Right ventricle myocardium inferior (tissue), 1 donor: ENCODE measurements at regions not wholly inside any gene's neighbourhood (a gene's known extent, or its start where the extent isn't known, plus 50 kb on each side); places are given as distances from the start of the nearest gene placed in this dataset.

ENCODE experiments used
- ATAC-seq: fragments of 200-7000 bp; cut with Tn5 transposase; one replicate; pipeline ENCODE4 v1.9.1; 2020; ENCODE audit warnings: mild to moderate bottlenecking, moderate library complexity
- DNase-seq: peaks from one replicate; pipeline ENCODE4 v3.0.0; 2021; ENCODE audit errors: missing footprints
- intact Hi-C: fragments of 100-400 bp; cut with DNase I; formaldehyde crosslinking; loops from one replicate; pipeline ENCODE4 v1.11.0; 2022
- donor health status: DM: no; HTN: yes; CAD: no; lungs with severe emphysema.

GRCh38 chr14:82067221-82067875, 533.7 kb upstream of the SEL1L start:
- intact Hi-C loops = no loop called here
- no peak for ATAC-seq
- DNase-seq = no peak

DNA sequence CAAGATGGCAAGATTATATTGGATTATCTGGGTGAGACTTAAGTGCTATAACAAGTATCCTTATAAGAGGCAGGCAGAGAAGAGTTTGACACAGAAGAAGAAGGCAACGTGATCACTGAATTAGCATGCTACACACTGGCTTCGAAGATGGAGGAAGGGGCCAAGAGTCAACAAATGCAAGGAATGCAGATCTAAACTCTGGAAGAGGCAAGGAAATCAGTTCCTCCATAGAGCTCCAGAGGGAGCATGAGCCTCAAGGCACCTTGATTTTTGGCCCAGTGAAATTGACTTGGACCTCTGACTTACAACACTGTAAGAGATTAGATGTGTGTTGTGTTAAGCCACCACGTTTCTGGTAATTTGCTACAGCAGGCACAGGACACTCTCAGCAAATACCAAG, 536.4 kb upstream of the SEL1L start:
- DNase-seq (no peak), ATAC-seq (no peak)
- intact Hi-C loops = no loop called here

DNA sequence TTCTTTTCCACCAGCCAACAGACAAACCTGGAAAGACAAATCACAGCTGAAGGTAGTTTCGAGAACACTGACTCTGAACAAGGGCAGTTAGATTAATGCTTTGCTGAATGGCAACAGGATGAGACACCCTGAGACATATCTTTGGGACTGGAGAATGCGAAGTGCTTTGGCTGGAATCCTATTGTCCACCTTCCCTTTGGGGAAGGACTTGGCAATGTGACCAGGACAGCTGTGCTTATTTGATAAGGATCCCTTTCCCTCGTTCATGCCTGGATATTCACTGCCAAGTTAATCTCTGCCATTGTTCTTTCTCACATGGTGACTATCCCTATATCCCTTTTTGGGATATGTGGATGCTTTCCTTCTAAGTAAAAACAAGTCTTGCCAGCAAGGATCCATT, 537.1 kb upstream of the SEL1L start:
- ATAC-seq = no peak
- intact Hi-C loops = no loop called here
- DNase-seq = no peak

DNA sequence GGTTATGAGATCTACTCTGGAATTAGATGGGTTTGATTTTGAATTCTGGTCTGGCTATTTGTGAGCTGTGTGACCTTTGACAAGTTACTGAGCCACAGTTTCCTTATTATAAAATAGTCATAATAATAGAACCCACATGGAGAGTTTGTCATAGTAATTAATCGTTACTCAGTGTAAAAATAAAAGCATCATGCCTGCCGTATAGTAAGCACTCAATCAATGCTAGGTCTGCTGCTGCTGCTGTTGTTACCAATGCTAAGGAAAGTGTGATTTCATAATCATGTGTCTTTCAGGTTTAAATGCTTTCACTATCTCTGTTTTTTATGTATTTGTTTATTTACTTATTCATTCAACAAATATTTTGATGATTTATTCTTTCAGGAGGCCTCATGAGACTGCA, 539.9 kb upstream of the SEL1L start:
- ATAC-seq (no peak), DNase-seq (no peak)
- intact Hi-C loops = no loop called here

GRCh38 chr14:82075566-82075965, 541.9 kb upstream of the SEL1L start:
- ATAC-seq = no peak
- intact Hi-C loops = no loop called here
- DNase-seq = peak; percentile 58

- no peak for ATAC-seq
- DNase-seq = no peak
- intact Hi-C loops = no loop called here
Measured at GRCh38 chr14:82079553-82079952, 545.9 kb upstream of the SEL1L start.

DNA sequence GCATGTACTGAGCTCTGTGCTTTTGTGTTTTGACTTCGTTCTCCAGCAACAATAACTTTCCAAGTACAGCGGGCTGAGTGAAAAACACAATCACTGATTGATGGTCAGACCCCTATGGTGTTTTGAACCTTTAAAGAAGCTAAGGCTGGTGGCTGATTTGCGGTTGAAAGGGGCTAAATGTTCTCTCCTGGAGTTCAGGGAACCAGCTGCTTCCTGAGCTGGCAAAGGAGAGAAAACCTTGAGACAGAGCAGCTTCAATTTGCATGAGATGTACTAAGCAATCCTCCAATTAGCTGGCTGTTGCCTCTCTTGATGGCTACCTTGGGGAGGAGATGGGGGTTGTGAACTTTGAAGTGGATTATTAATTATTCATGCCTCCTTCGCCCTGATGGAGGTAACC, 546.7 kb upstream of the SEL1L start:
- no peak for ATAC-seq
- intact Hi-C loops = no loop called here
- no peak for DNase-seq

GRCh38 chr14:82084813-82085212, 551.2 kb upstream of the SEL1L start:
- intact Hi-C loops = no loop called here
- no peak for DNase-seq
- ATAC-seq = no peak

- ATAC-seq = no peak
- DNase-seq = no peak
Measured at GRCh38 chr14:82091097-82091496, 557.4 kb upstream of the SEL1L start.

DNA sequence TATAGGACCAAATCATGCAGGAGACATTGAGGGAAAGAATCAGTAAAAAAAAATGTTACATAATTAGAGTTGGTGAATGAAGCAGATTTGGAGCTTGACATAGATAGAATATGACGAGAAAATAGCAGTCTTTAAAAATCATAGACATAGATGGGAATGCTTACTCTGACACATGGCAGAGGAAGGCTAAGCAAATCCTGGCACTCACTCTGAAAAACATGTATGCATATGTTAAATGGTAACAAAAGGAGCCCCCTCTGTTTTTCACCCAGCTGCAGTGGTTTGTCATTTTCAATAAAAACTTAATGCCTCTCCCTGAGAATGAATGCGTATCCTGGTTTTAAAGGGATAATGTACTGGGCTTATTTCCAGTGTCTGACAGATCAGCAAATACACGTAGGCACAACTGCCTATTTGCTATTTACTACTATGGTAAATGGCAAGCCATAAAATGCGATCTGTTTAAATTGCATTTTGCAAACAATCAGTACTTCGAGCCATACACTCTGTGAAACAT, 561.2 kb upstream of the SEL1L start:
- no peak for DNase-seq
- intact Hi-C loops = no loop called here
- ATAC-seq = no peak

More at GRCh38 chr14:82091097-82091496, 557.4 kb upstream of the SEL1L start:
- intact Hi-C loops = no loop called here

DNA sequence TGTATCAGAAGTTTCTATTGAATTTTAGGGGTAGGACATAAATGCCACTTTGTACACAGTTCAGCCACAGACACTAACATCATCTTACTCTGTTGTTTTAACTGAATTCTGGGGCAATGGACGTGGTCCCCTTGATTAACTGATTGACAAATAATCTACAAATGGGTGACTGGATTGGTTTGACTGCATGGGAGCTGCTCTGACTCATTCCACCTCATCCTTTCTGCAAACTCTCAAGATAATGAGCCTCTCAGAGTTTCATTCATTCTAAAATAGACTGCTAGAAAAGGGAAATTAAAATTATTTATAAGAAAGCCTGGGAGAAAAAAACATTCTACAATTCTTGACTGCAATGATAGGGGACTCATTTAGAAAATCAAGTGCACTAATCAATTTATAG, 570.4 kb upstream of the SEL1L start:
- ATAC-seq = no peak
- DNase-seq = no peak
- intact Hi-C loops = no loop called here

DNA sequence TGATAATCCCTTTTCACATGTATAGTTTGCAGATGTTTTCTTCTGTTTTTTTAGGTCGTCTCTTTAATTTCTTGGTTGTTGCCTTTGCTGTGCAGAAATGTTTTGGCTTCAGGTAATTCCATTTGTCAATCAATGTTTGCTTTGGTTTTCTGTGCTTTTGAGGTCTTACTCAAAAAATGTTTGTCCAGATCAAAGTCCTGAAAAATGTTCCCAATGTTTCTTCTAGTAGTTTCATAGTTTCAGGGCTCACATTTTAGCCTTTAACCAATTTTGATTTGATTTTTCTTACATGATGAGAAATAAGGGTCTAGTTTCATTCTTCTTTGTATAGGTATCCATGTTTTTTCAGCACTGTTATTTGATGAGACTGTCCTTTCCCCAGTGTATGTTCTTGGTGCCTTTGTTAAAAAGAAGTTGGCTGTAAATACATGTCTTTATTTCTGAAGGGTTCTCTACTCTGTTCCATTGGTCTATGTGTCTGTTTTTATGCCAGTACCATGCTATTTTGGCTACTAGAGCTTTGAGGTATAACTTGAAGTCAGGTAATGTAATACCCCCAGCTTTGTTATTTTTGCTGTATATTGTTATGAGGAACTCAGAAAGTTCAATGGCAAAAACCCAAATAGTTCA, 578.7 kb upstream of the SEL1L start:
- no peak for ATAC-seq
- DNase-seq = no peak
- intact Hi-C loops = no loop called here

DNA sequence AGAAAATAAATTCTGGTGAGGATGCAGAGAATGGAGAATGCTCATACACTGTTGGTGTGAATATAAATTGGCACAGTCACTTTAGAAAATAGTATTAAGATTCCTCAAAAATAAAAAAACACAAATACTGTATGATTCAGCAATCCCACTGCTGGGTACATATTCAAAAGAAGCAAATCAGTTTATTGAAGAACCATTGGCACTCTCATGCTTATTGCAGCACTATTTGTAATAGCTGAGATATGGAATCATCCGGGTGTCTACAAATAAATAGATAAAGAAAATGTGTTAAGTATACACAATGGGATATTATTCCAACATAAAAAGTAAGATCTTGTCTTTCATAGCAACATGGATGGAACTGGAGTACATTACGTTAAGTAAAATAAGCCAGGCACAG, 579.4 kb upstream of the SEL1L start:
- no peak for ATAC-seq
- no peak for DNase-seq
- intact Hi-C loops = no loop called here

DNA sequence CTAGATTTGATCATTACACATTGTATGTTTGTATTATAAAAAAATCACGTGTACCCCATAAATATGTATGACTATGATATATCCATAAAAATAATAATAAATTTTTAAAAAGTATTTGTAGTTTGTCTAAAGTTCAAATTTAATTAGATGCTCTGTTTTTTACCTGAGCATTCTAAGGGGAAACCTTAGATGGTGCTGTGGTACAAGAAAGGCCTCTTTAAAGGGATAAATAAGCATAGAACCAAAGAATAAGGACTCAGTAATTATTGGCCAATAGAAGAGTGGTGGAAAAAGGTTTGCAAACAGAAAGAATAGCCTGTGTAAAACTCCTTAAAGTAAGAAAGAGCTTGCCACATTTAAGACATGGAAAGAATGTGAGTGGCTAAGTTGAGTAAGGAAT, 580.1 kb upstream of the SEL1L start:
- ATAC-seq (no peak), DNase-seq (no peak)
- intact Hi-C loops = no loop called here

DNA sequence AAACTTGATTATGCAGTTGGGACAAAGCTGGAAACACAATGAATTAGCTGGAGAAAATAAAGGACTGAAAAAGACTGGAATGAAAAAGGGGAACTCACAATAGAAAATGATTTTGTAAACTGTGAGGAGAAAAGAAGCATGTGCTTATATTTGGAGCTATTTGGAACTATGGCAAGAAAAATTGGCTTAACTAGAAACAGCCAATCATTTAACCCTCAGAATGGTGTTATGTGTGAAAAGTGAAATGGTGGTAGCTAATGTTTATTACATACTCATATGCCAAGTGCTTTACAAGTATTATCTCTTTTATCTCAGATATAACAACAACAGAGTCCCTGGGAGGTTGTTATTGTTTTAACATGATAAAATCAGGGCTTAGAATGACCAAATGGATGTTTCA, 583.1 kb upstream of the SEL1L start:
- no peak for ATAC-seq
- no peak for DNase-seq
- intact Hi-C loops = no loop called here

GRCh38 chr14:82122655-82123054, 589.0 kb upstream of the SEL1L start:
- ATAC-seq (no peak), DNase-seq (no peak)
- intact Hi-C loops = no loop called here

- intact Hi-C loops = no loop called here
- ATAC-seq = no peak
- DNase-seq = no peak
Measured at GRCh38 chr14:82124511-82124910, 590.9 kb upstream of the SEL1L start.

- intact Hi-C loops = no loop called here
- no peak for ATAC-seq
- DNase-seq = no peak
Measured at GRCh38 chr14:82126006-82126405, 592.4 kb upstream of the SEL1L start.

GRCh38 chr14:82134411-82134810, 600.8 kb upstream of the SEL1L start:
- DNase-seq (no peak), ATAC-seq (no peak)
- intact Hi-C loops = no loop called here

- ATAC-seq = no peak
- no peak for DNase-seq
- intact Hi-C loops = no loop called here
Measured at GRCh38 chr14:82138431-82138830, 604.8 kb upstream of the SEL1L start.

GRCh38 chr14:82146846-82147245, 613.2 kb upstream of the SEL1L start:
- intact Hi-C loops = no loop called here
- DNase-seq (no peak), ATAC-seq (no peak)
